WTC11 (cell line): ENCODE measurements at regions not wholly inside any gene's neighbourhood (a gene's known extent, or its start where the extent isn't known, plus 50 kb on each side); places are given as distances from the start of the nearest gene placed in this dataset.

ENCODE experiments used
- CREB1 ChIP-seq: sonication (generic); formaldehyde crosslinking; IDR thresholded peaks from 2 replicates; pipeline ENCODE4 v1.8.0; 2023; ENCODE audit warnings: mild to moderate bottlenecking, missing genetic modification reagents
- ETV6 ChIP-seq: sonication (generic); formaldehyde crosslinking; IDR thresholded peaks from 2 replicates; pipeline ENCODE4 v1.8.1; 2022; ENCODE audit warnings: mild to moderate bottlenecking, missing genetic modification reagents
- FOXK1 ChIP-seq: sonication (generic); formaldehyde crosslinking; IDR thresholded peaks from 2 replicates; pipeline ENCODE4 v1.8.0; 2022; ENCODE audit warnings: mild to moderate bottlenecking, moderate library complexity, missing genetic modification reagents
- NFYB ChIP-seq: sonication (generic); formaldehyde crosslinking; conservative IDR thresholded peaks from 2 replicates; pipeline ENCODE4 v1.8.0; 2022; ENCODE audit warnings: low read depth, missing genetic modification reagents
- RELA ChIP-seq: sonication (generic); formaldehyde crosslinking; IDR thresholded peaks from 2 replicates; pipeline ENCODE4 v1.8.1; 2022; ENCODE audit warnings: missing genetic modification reagents, mild to moderate bottlenecking, borderline replicate concordance
- ZNF396 ChIP-seq: fragments of 250-450 bp; sonication (Bioruptor Pico); IDR thresholded peaks from 2 replicates; pipeline ENCODE4 v1.8.0; 2021; ENCODE audit warnings: mild to moderate bottlenecking, moderate library complexity, borderline replicate concordance
- ZNF671 ChIP-seq: fragments of 250-450 bp; sonication (Bioruptor Pico); IDR thresholded peaks from 2 replicates; pipeline ENCODE4 v1.8.0; 2021; ENCODE audit warnings: mild to moderate bottlenecking
- TF ChIP-seq, protein P1 (sequence below): sonication (generic); formaldehyde crosslinking; conservative IDR thresholded peaks from 2 replicates; pipeline ENCODE4 v1.8.1; 2022; ENCODE audit warnings: mild to moderate bottlenecking, missing genetic modification reagents
- TF ChIP-seq, protein P2 (sequence below): fragments of 200-600 bp; IDR thresholded peaks from 2 replicates; pipeline ENCODE4 v1.8.0; 2022; ENCODE audit warnings: antibody characterized with exemption
- TF ChIP-seq, protein P3 (sequence below): sonication (generic); formaldehyde crosslinking; IDR thresholded peaks from 2 replicates; pipeline ENCODE4 v1.8.1; 2023; ENCODE audit warnings: mild to moderate bottlenecking, missing genetic modification reagents
- TF ChIP-seq, protein P4 (sequence below): sonication (generic); formaldehyde crosslinking; IDR thresholded peaks from 2 replicates; pipeline ENCODE4 v1.8.1; 2022; ENCODE audit warnings: mild to moderate bottlenecking, missing genetic modification reagents, moderate library complexity, borderline replicate concordance
- TF ChIP-seq, protein P5 (sequence below): sonication (generic); formaldehyde crosslinking; IDR thresholded peaks from 2 replicates; pipeline ENCODE4 v1.8.1; 2023; ENCODE audit warnings: mild to moderate bottlenecking, missing genetic modification reagents, moderate library complexity
- TF ChIP-seq, protein P6 (sequence below): sonication (generic); formaldehyde crosslinking; IDR thresholded peaks from 2 replicates; pipeline ENCODE4 v1.8.0; 2022; ENCODE audit warnings: mild to moderate bottlenecking, missing genetic modification reagents

DNA sequence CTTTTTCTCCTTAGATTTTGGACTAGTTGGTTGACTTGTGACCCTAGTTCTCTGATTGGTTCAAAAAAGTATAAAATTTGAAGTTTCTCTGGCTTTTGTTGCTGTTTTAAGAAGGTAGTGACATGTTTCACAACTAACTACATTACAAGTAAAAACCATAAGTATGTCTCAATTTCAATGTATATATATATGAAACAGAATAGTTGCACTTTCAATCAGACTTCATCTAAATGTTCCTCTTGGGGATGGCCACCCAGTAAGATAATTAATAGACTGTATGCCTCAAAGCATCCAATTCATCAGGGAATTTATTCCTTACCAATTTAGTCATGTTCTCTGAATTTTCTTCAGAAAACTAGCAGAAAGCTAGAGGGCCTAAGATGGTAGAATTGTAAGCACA lies 259.7 kb downstream of the RPRM start:
- TF ChIP-seq, protein P1, sequence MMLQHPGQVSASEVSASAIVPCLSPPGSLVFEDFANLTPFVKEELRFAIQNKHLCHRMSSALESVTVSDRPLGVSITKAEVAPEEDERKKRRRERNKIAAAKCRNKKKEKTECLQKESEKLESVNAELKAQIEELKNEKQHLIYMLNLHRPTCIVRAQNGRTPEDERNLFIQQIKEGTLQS = no peak
- TF ChIP-seq, protein P2, sequence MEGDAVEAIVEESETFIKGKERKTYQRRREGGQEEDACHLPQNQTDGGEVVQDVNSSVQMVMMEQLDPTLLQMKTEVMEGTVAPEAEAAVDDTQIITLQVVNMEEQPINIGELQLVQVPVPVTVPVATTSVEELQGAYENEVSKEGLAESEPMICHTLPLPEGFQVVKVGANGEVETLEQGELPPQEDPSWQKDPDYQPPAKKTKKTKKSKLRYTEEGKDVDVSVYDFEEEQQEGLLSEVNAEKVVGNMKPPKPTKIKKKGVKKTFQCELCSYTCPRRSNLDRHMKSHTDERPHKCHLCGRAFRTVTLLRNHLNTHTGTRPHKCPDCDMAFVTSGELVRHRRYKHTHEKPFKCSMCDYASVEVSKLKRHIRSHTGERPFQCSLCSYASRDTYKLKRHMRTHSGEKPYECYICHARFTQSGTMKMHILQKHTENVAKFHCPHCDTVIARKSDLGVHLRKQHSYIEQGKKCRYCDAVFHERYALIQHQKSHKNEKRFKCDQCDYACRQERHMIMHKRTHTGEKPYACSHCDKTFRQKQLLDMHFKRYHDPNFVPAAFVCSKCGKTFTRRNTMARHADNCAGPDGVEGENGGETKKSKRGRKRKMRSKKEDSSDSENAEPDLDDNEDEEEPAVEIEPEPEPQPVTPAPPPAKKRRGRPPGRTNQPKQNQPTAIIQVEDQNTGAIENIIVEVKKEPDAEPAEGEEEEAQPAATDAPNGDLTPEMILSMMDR = no peak
- TF ChIP-seq, protein P3, sequence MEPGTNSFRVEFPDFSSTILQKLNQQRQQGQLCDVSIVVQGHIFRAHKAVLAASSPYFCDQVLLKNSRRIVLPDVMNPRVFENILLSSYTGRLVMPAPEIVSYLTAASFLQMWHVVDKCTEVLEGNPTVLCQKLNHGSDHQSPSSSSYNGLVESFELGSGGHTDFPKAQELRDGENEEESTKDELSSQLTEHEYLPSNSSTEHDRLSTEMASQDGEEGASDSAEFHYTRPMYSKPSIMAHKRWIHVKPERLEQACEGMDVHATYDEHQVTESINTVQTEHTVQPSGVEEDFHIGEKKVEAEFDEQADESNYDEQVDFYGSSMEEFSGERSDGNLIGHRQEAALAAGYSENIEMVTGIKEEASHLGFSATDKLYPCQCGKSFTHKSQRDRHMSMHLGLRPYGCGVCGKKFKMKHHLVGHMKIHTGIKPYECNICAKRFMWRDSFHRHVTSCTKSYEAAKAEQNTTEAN (CRISPR knock-in tag) = no peak
- TF ChIP-seq, protein P4, sequence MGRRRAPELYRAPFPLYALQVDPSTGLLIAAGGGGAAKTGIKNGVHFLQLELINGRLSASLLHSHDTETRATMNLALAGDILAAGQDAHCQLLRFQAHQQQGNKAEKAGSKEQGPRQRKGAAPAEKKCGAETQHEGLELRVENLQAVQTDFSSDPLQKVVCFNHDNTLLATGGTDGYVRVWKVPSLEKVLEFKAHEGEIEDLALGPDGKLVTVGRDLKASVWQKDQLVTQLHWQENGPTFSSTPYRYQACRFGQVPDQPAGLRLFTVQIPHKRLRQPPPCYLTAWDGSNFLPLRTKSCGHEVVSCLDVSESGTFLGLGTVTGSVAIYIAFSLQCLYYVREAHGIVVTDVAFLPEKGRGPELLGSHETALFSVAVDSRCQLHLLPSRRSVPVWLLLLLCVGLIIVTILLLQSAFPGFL (CRISPR knock-in tag) = no peak
- TF ChIP-seq CREB1 (CRISPR knock-in tag) = no peak
- no peak for TF ChIP-seq ETV6 (CRISPR knock-in tag)
- no peak for TF ChIP-seq NFYB (CRISPR knock-in tag)
- TF ChIP-seq, protein P5, sequence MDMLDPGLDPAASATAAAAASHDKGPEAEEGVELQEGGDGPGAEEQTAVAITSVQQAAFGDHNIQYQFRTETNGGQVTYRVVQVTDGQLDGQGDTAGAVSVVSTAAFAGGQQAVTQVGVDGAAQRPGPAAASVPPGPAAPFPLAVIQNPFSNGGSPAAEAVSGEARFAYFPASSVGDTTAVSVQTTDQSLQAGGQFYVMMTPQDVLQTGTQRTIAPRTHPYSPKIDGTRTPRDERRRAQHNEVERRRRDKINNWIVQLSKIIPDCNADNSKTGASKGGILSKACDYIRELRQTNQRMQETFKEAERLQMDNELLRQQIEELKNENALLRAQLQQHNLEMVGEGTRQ = no peak
- TF ChIP-seq ZNF671 (CRISPR knock-in tag) = no peak
- TF ChIP-seq, protein P6, sequence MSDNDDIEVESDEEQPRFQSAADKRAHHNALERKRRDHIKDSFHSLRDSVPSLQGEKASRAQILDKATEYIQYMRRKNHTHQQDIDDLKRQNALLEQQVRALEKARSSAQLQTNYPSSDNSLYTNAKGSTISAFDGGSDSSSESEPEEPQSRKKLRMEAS (CRISPR knock-in tag) = no peak
- no peak for TF ChIP-seq FOXK1 (CRISPR knock-in tag)
- no peak for TF ChIP-seq ZNF396 (CRISPR knock-in tag)
- TF ChIP-seq RELA (CRISPR knock-in tag) = no peak
